ENCODE measurements at regions not wholly inside any gene's neighbourhood (a gene's known extent, or its start where the extent isn't known, plus 50 kb on each side); places are given as distances from the start of the nearest gene placed in this dataset.
"Not testable (repeated sequence)": the region's sequence is repeated elsewhere in the genome, so short reads cannot be mapped to it uniquely, and the experiment has no call there.

GRCh38 chr3:162398554-162398953 lies 901.9 kb downstream of the OTOL1 start:
- no peak for DNase-seq (ENCODE audit: low read depth in 3 of 3)

DNA sequence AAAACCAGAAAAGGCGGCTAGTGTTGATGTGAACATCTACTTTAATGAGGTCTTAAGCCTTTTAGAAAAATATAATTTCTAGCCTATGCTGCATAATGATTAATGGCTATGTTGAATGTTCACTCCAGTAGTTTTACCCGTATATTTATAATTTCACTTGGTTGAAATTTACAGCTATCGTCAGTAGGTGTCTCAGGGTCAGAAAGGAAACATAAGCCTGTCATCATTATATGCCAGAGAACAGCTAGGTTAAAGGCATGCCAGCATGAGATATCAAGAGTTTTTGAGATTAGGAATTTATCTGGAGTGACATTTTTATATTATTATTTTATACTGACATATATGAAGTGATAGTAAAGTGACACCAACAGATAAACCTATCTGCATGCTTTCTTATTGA lies 904.1 kb downstream of the OTOL1 start:
- no peak for DNase-seq (ENCODE audit: low read depth in 3 of 3)

DNA sequence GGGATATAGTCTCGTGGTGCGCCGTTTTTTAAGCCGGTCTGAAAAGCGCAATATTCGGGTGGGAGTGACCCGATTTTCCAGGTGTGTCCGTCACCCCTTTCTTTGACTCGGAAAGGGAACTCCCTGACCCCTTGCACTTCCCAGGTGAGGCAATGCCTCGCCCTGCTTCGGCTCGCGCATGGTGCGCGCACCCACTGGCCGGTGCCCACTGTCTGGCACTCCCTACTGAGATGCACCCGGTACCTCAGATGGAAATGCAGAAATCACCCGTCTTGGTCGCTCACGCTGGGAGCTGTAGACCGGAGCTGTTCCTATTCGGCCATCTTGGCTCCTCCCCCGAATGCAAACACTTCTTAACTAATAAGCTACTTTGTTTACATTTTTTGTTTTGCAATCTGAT lies 914.9 kb downstream of the OTOL1 start:
- not testable (repeated sequence) for DNase-seq (ENCODE audit: low read depth in 3 of 3)

DNA sequence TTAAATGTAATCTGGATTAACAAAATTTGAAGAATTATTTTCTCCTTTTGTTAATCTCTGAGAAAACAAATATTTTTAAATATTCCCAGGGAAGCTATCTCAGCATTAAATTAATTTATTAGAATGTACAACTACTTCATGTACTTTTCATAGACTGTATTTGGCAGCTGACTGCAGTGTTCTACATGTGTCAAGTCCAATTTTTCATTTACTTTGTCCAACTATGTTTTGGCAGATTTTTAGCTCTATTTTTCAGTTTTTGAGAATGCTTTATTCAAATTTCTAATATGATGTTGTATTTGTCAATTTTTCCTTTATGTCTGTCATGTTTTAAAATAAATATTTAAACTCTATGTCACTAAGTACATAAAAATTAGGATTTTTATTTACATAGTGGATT lies 925.1 kb downstream of the OTOL1 start:
- DNase-seq (ENCODE audit: low read depth in 3 of 3), result no peak

- DNase-seq (ENCODE audit: low read depth in 3 of 3), result no peak
Observed at GRCh38 chr3:162428192-162428591, 931.6 kb downstream of the OTOL1 start.

- DNase-seq (ENCODE audit: low read depth in 3 of 3), result no peak
Observed at GRCh38 chr3:162435750-162436149, 939.1 kb downstream of the OTOL1 start.

- DNase-seq (ENCODE audit: low read depth in 3 of 3), result no peak
Observed at GRCh38 chr3:162436826-162437225, 940.2 kb downstream of the OTOL1 start.

DNA sequence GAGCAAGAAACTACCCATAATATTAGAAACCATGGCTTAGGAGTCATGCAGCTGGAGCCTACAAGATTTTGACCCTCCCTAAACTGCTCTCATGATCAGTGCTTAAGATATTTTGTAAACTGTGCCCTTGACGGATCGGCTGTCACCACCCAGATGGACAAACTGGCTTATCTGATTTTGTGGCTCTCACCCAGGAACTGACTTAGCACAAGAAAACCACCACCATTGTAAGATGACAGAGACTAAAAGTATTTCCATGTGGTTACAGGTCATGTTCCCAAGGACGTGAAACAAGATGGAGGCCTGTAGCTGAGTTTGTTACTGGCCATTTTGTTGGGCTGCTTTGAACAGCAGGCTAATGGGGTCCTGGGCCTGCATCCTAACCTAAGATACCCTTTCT lies 940.9 kb downstream of the OTOL1 start:
- no peak for DNase-seq (ENCODE audit: low read depth in 3 of 3)

- no peak for DNase-seq (ENCODE audit: low read depth in 3 of 3)
Observed at GRCh38 chr3:162441716-162442115, 945.1 kb downstream of the OTOL1 start.

DNA sequence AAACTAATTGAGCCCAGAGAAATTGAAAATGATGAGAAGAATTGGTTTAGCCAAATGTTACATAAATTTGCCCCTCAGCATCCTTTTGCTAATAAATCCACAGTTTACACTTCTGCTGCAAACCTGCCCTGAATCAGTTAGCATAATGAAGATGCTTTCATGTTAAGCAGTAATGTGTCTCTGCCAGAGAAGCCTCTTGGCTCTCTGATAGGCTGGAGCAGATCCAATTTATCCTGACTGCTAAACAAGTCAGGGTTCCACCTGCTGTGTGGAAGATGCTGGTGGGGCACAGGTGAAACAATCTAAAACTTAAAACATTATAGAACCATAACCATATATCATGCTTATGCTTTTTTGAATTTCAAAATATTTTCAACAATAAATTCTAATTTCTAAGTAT lies 946.8 kb downstream of the OTOL1 start:
- DNase-seq (ENCODE audit: low read depth in 3 of 3), result no peak

DNA sequence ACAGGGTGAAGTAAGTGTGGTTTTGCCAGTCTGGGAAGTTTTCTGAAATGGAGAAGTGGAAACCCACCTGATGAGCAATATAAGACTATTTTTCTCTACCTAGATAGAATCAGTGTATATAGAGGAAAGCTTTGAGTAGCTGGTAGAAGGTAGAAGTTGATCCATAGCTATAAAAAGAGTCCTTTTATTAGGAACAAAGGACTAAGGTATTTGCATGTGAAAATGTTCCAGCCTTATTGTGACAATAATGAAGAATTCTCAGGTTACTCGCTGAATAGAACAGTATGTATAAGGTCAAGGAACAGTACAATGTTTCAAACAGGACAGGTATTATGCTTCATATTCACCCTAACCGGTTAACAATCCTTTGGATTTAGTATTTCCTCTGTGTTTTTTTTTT lies 972.2 kb downstream of the OTOL1 start:
- no peak for DNase-seq (ENCODE audit: low read depth in 3 of 3)

- DNase-seq (ENCODE audit: low read depth in 3 of 3), result no peak
Observed at GRCh38 chr3:162487138-162487537, 990.5 kb downstream of the OTOL1 start.

GRCh38 chr3:162489853-162490252 lies 993.2 kb downstream of the OTOL1 start:
- no peak for DNase-seq (ENCODE audit: low read depth in 3 of 3)

GRCh38 chr3:162491952-162492351 lies 995.3 kb downstream of the OTOL1 start:
- DNase-seq (ENCODE audit: low read depth in 3 of 3), result no peak

GRCh38 chr3:162492446-162493081 lies 996.0 kb downstream of the OTOL1 start:
- DNase-seq (ENCODE audit: low read depth in 3 of 3), result no peak

GRCh38 chr3:162498626-162499025 lies 1002.0 kb downstream of the OTOL1 start:
- DNase-seq (ENCODE audit: low read depth in 3 of 3), result no peak

DNA sequence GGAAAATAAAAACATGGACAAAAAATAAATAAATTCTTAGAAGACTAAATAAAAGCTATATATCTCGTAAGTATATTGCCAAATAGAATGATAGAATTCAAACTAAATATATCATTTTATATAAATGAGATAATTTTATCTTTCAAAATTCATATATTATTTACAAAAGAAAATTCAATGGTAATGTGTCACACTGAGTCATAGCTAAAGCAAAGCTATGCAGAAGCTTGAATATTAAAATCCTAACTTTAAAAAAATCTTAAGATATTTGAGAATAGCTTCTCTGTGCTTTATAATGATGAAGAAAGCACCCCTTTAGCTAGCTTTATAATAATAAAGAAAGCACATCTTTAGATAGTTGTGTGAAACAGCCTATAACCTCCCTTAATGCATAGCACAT lies 1010.8 kb downstream of the OTOL1 start:
- DNase-seq (ENCODE audit: low read depth in 3 of 3), result no peak

- DNase-seq (ENCODE audit: low read depth in 3 of 3), result no peak
Observed at GRCh38 chr3:162512488-162512887, 1015.9 kb downstream of the OTOL1 start.

GRCh38 chr3:162517110-162517509 lies 1020.5 kb downstream of the OTOL1 start:
- DNase-seq (ENCODE audit: low read depth in 3 of 3), result no peak

DNA sequence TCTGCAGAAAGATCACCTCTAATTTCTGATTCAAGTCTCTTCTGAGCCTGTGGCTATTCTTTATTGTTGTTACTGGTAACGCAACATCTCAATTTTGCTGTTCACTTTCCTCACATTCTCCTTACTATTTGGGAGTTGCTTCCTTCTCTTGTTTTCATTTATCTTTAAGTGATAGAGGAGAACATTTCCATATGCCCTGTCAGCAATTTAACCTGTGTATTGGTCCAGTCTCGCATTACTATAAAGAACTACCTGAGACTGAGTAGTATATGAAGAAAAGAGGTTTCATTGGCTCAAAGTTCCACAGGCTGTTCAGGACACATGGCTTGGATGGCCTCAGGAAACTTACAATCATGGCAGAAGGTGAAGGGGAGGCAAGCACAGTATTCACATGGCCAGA lies 1025.1 kb downstream of the OTOL1 start:
- no peak for DNase-seq (ENCODE audit: low read depth in 3 of 3)

DNA sequence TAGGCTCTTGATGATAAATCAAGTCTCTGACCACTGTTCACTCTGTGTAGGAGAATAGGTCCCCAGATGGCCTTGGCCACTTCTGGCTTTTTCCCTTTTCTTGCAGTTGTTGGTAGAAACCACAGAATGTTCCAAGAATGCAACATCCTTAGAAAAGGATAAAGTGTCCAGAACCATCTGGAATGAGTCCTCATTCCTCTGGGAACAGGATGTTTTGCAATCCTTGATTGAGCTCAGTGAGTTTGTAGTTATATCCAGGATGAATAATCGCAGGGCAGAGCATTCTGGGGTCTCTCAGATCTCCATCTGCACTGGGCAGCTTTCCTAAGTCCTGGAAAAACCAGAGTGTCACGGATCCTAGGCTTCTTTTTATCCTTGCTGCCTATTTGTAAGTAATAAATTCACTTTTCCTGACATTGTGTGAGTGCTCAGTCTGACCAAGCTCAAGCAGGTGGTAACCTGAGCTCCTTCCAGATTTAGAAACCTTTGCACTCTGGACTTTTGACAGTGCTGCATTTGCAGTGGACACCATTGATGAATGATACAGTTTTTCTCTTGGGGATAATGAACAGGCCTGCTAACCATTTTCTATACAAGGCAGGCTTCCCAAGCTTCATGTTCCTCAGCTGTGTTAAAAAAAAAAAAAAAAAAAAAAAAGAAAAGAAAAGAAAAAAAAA lies 1028.6 kb downstream of the OTOL1 start:
- DNase-seq (ENCODE audit: low read depth in 3 of 3), result no peak

DNA sequence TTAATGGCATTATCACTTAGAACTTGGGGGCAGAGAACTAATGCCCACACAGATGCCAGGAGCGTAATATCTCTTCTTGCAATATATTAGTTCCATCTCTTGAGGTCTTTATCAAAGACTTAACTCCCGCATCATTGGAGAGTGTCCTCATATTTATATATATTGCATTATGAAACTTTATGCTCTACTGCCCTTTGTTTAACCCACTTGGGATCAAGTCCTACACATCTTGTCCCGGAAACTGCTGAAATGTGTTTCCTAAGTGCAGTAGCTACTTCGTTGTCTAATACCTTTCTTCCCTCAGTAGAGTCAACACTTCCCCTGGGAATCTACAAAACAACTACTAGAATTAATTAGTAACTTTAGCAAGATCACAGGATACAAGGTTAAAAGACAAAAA lies 1029.2 kb downstream of the OTOL1 start:
- DNase-seq (ENCODE audit: low read depth in 3 of 3), result no peak

- DNase-seq (ENCODE audit: low read depth in 3 of 3), result no peak
Observed at GRCh38 chr3:162534431-162534830, 1037.8 kb downstream of the OTOL1 start.

DNA sequence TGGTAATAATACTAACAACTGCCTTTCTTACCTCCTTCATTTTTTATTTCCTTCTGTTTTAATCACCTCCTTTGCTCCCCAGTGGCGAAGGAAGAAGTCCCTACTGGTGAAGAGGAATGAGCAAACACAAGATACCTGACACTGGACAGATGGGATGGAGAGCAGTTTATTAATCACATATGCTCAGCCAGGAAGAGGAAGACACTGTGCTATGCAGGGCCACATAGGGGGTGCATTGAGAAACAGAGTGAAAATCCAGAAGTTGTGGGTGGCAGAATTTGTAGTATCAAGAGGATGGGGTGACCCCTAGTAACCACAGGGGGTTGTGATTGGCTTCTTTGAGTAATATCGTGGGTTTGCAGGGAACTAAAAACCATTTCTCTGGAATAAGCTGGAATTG lies 1041.9 kb downstream of the OTOL1 start:
- DNase-seq (ENCODE audit: low read depth in 3 of 3), result no peak
